ENCODE measurements at regions not wholly inside any gene's neighbourhood (a gene's known extent, or its start where the extent isn't known, plus 50 kb on each side); places are given as distances from the start of the nearest gene placed in this dataset.
A peak's percentile ranks its signal among the peaks of the same experiment; 100 is the strongest.
"Not testable (repeated sequence)": the region's sequence is repeated elsewhere in the genome, so short reads cannot be mapped to it uniquely, and the experiment has no call there.

DNA sequence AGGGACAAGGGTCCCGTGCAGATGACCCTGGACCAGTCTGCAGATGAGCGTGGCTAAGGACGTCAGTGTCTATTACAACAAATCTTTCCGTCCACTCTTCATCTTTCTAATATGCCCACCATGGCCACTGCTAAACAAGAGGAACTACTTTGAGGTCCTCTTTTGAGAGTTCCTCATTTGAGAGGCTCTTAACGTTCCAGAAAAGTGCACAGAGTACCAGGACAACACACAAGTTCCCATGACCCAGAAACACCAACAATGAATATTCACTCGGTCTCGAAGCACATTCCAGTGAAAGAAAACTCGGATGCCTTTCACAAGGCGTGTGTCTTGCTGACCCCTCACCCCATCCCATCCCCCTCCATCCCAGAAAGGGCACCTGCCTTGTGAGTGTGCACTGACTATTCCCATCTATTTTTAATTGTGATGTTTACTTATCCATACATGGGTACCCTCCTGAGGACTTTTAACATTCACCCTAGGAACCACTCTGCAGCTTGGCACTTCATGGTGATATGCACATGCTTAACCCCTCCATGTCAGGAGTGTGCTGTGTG lies 157.0 kb downstream of the SHANK2 start:
- DNase-seq = no peak

DNA sequence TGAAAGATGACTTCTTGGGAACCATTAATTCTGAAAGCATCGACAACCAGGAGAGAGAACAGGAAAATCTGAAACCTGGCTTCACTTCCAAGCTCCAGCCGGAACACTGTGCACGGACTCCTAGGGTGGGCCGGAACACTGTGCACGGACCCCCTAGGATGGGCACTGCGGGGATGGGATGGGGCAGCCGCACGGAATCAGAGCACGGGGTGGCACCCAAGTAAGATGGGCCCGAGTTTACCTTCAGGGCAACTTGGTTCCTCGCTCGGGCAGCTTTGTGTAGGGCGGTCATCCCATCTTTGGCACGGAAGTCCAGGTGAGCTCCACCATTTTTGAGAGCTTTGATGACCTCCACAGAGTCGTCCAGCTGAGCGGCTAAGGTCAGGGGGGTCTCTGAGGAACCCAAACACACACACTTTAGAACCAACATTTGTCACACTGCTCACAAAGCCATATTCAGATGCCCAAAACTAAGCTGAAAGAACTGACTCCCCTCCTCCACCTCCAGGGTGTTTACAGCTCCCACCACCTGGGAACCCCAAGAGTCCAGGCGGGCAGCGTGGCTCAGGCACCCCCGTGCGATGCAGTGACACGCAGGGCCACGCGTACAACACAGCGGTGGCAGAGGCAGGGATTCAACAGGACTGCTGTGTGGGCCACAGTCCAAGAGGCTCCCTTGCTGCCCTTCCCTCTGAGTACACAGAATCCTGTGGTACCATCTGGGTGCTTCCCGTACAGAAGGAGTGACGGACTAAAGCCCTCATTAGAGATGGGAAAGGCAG lies 157.9 kb downstream of the SHANK2 start:
- no peak for DNase-seq

DNA sequence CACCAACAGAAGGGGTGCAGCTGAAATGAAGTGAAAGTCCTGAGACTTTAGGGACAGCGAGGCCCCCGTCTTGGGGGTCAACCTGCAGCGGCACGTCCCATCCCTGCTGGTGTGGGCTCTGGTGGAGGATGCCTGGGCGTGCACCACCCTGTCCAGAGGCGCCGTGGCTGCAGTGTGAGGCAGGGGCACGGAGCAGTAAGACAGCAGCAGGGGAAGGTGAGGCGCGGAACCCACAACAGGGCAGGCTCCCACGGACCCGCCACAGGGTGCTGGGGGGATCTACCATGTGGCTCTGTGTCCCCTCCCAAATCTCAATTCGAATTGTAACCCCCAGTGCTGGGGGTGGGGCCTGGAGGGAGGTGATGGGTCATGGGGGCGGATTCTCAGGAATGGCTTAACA lies 158.6 kb downstream of the SHANK2 start:
- no peak for DNase-seq

DNA sequence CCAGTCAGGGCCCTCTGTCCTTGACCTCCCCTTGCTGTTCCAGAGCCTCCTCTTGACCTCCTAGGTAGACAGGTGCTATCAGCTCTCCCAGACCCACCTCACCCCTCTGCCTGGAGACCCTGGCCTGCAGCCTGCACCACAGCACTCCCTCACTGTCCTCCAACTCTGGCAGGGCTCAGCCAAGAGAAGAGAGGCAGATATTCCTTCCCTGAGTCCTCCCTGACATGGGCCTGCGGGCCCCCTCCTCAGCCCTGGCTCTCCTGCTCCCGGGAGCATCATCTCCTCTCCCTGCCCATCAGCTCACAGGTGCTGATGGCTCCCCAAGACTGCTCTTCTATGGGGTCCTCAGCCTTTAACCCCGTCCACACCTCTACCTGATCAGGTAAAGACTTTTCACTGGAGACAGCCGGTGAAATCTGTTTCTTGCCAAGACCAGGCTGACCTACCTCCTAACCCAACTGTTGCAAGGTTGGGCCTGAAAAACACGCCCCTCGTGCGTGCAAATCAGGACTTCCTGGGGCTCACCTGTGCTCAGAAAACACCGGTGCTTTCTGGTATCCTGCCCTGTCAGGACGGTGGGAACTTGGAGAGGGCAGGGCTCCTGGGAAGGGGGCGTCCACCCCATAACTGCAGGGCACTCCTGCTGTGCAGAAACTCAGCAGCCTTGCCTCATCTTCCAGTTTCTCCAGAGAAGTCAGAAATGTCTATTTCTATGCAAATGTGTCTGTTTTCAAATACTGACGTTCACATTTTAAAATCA lies 160.7 kb downstream of the SHANK2 start:
- DNase-seq = no peak

- no peak for DNase-seq
Measured at GRCh38 chr11:71089571-71089970, 162.8 kb downstream of the SHANK2 start.

DNA sequence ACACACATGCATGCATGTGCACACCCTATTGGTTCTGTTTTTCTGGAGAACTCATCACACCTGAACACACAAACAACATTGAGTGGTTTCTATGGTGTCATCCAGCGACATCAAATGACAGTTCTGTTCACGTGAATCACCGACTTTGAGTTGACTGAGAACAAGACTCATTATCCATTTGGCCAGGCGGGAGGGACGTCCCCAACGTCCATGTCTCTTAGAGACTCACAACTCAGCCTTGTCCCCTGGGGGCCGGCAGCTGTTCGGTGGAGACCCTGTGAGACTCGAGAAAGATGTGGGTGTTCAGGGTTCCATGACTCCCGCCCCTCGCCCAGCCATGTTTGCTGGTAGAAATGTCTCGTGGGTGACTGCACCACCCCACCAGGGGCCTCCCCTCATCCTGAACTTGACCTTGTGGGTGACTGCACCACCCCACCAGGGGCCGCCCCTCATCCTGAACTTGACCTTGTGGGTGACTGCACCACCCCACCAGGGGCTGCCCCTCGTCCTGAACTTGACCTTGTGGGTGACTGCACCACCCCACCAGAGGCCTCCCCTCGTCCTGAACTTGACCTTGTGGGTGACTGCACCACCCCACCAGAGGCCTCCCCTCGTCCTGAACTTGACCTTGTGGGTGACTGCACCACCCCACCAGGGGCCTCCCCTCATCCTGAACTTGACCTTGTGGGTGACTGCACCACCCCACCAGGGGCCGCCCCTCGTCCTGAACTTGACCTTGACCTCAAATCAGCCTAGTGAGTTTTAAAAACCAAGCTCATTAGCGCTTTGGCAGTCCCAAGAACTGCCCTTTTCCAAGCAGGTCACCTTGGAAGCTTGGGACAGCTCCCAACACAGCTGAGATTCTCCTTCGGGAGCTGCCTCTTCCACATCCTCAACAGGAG lies 163.8 kb downstream of the SHANK2 start:
- DNase-seq = not testable (repeated sequence)

DNA sequence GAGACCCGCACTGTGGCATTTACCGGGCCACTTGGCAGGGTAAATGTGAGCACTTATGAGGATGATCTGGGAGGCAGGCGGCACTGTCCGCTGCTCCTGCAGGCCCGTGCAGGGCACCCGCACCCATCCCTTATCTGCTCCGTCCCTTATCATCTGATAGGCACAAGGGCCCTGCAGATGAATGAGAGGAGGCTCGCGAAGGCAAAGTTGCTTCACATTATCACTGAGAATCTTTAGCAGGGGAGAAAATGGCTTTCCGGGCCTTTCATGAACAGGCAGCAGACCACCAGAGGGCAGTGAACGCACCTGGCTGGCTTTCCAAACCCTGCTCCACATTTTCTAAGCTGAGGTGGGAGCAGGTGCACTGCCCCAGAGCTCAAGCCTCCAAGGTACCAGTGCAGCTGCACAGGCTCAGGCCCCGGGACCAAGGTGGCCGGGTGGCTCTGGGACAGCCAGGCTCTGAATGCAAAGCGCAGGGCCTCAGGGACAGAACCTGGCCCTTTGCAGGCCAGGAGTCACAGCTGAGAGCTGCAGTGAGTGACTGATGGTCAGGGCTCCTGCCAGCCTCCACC lies 165.6 kb downstream of the SHANK2 start:
- DNase-seq = peak; percentile 66

- DNase-seq = no peak
Measured at GRCh38 chr11:71084306-71085012, 167.9 kb downstream of the SHANK2 start.

DNA sequence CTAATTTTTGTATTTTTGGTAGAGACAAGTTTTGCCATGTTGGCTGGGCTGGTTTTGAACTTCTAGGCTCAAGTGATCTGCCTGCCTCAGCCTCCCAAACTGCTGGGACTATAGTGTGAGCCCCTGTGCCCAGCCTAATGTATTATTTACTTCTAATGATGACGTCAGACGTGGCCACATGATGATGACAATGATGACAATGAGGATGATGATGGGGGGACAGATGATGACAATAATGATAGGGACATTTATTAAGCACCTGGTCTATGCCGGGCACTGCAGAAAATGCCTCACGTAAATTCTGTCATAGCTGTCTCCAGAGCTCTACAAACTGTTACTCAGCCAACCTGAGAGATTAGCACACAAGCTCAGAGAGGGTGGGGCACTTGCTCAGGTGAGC lies 169.3 kb downstream of the SHANK2 start:
- no peak for DNase-seq

GRCh38 chr11:71082454-71082853 lies 169.9 kb downstream of the SHANK2 start:
- DNase-seq = no peak

- no peak for DNase-seq
Measured at GRCh38 chr11:71081704-71082230, 170.6 kb downstream of the SHANK2 start.

DNA sequence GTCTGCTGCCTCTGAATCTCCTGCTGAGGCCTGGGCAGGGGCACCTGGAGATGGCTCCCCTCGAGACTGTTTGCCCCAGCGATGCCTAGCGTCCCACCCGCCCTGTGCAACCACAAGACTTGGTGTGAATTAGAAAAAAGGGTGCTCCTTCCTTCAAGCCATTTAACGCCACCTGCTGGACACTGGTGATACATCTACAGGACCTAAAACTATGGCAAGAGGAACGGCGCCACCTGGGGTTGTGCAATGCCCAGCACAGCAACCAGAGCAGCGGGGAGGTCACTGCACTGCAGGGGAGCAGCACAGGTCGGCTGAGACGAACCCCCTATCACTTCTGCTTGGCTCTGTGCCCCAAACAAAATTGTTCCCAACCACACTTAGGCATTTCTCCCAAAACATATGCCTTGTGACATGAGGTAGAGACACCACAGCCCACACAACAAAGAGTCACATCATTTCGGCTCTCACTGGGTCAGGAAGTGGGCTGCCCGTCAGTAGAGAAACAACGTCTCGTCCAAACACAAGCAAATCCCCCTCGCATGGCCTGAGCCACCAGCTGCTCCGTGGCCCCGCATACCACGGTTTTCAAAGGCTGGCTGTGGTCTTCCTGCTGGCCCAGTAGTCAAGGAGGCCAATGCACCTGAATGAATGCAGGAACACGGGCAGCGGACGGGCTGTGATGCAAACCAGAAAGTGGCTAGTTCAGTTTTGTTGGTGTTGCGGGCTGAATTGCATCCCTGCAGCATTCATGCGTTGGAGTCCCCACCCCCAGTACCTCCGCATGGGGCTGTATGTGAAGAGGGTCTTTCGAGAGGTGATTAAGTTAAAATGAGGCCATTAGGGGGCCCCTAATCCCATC lies 171.9 kb downstream of the SHANK2 start:
- peak; percentile 91 for DNase-seq

DNA sequence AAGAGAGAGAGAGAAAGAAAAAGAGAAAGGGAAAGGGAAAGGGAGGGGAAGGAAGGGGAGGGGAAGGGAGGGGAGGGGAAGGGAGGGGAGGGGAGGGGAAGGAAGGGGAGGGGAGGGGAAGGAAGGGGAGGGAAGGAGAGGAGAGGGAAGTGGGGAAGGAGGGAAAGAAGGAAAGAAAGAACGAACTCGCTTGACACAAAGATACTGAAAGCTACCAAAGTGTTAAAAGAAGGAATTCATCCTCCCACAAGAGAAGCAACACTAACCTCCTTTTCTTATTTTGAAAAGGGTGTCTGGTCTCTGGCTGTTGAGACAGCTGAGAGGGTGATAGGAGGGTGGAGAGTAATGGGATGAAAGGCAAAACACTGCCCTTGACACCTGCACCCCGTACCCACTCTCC lies 172.6 kb downstream of the SHANK2 start:
- no peak for DNase-seq

- peak; percentile 5 for DNase-seq
Measured at GRCh38 chr11:71078482-71078881, 173.9 kb downstream of the SHANK2 start.

DNA sequence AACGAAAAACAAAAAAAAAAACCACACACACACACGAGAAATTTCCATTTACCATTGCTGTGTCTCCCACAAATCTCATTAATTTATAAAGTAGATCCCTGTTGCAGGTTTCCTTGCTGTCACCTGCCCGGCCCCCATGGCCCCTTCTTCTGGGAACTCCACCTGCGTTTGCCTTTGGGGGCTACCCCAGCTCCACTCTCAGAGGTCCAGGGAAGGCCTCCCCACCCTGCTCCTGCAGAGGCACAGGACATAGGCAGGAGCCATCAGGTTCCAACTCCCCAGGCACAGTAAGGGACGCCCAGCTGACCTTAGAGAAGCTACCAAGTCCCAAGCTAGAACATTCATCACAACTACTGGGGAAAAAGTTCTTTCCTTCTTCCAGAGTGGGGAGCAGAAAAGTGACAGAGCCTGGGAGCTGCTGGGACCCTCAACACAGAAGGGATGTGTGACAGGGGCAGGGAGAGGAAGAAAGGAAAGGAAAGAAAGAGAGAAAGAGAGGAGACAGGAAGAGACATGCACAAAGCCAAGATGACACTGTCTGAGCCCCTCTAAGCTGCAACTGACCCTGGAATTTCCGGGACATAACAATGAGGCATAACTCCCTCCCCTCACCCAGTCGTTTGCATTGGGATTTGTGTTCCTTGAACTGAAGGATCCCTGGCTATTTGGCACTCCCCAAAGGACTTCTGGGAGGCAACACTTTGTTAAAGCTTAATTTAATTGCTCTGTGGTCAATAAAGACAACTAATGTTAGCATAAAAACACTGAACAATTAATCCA lies 175.7 kb downstream of the SHANK2 start:
- no peak for DNase-seq

DNA sequence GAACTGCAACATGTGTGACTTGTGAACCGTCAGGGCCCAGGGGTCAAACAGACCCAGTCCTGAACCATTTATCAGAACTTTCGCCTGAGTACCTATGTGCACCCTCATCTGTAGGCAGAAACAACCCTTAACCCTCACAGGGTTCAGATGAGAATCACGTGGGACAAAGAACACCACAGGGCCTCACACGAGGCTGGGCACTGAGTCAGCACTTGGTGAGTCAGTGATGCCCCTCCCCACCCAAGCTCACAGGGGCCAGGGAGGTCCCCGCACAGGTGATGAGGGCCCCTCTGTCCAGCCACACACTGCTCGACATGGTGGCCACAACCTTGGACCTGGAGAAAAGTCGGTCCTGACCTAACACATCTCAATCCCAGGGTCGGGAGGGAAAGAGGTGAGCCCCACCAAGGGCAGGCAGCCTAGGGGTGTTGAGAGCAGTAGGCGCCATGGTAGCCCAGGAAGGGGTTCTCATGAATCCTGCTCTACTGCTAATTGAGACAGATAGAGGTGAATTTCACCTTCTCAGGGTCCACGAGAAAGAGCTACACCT lies 176.4 kb downstream of the SHANK2 start:
- no peak for DNase-seq

GRCh38 chr11:71075116-71075720 lies 177.2 kb downstream of the SHANK2 start:
- no peak for DNase-seq

DNA sequence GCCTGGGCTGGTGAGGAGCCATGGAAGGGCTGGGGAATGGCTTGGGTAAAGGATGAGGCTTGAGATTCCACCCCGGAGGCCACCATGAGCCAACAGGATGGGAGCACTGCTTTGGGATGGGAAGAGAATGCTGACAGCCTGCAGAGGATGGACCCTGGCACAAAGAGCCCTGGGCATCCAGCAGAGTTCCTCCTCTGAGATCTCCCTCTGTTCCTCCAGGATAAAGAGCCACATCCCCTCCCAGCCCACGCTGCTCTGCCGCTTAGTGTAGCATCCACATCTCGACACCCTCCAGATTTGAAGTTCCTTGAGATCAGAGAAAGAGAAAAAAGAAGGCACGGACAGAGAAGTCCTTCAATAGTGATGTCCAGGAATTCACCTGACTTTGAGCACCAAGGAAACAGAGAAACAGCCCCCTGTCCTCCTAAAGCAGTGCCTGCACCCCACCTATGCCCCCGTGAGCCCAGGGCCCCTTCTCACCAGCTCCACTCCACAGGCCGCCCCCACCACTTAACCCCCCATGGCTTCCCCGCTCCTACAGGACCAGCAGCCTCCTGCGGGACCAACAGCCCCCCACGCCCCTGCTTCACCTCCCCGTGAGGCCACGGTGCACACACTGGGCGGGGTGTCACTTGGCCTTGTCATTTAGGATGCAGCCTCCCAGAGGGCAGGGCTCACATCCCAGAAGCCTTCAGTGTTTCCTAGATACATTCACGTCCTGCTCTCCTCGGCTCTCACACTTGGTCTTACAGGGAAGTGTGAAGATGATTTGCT lies 180.5 kb downstream of the SHANK2 start:
- DNase-seq = no peak

Data from NCI-H1105 (cell line).